Right kidney (tissue), 1 donor: ENCODE measurements at regions not wholly inside any gene's neighbourhood (a gene's known extent, or its start where the extent isn't known, plus 50 kb on each side); places are given as distances from the start of the nearest gene placed in this dataset.
"Not testable (repeated sequence)": the region's sequence is repeated elsewhere in the genome, so short reads cannot be mapped to it uniquely, and the experiment has no call there.

Experiments
- DNase-seq: peaks from one replicate; pipeline ENCODE4 v3.0.0-alpha.2; 2016

DNA sequence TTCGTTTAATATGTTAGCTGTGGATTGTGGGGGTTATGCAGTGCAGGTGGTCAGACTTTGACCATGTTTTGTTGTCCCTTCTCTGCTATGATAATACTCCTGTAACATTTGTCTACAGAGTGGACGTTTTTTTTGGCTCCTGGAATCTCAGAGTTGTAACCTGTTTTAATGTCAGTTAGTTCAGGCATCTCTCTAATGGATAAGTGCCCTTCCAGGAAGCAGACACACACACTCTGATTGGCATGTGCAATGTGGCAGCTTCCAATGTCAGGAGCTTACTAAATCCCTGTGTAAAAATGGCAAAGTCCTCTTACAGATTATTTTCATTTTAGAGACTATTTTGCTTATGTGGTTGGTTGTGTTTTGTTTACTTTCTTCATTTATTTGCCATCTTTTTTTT, 222.2 kb upstream of the ARPP21 start:
- DNase-seq: no peak

DNA sequence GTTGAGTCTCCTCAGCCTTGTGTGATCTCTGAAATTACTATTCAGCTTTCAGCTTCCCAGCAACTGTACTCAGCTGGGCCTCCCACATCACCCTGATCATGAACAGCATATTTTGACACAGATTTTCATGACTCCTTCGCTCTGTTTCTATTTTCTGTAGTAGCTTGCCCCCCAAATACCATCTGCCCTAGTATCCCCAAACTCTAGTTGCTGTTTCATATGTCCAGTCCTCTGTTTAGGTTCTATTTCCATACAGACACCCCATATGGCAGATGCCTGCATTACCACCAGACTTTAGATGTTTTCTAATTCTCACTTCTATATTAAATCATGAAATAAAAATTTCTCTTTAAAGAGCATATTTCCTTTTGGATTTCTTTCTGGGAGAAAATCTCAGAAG, 217.2 kb upstream of the ARPP21 start:
- DNase-seq: no peak

DNA sequence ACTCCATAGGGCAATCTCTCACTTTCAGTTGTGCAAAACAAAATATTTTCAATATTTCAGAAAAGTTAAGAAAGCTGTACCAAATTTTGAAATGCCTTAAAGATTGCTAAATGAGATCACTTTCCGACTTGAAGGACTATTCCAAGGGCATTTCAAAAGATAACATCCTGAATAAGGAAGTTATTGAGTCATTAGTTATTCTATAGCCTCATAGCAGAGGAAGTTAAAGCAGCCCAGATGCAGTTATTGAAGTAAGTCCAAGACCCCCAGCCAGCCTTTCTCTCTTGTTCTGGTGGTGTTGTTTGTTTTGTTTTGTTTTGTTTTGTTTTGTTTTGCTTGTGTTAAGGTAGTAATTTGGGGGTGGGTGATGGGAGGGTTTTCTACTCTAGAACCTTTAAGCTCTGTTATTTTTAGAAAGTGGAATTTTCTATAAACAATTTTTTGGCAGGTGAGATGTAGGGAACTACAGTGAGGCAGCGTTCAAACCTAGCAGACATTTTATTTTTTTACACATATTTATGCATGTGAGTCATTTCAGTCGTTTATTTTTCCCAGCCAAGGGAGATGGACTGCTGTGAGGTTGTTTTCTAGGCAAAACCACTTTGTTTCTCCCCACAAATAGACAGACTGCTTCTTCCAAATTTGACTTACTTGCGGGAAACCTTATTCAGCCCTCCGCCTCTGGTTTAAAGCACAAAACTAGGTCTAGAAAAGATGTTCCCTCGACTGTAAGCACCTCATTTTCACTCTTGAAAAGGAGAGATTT, 216.3 kb upstream of the ARPP21 start:
- DNase-seq: no peak

DNA sequence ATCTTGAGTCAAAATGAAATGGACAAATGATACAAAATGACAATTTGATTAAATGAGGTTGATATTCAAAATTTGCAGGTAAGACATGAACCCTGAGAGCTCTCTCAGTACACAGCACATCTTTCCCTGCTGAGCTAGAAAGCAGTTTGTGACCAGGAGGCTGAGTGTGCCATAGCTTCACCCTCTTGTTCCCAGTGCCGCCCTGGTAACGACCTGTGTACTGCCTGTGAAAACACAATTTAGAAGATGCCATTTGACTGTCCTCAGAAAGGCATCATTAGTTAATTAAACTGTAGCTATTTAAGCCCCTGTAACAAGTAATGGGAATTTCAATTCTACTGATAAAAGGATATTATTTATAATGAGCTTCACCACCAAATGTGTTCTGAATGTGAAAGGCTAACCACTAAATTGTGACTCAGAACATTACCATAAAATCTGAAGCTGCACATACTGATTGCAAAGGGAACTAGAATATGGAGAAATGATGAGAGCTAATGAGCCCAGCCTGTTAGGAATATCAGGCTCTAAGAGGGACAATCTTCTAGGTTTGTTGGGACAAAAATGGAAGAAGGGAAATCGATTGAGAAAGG, 212.9 kb upstream of the ARPP21 start:
- no peak for DNase-seq

DNA sequence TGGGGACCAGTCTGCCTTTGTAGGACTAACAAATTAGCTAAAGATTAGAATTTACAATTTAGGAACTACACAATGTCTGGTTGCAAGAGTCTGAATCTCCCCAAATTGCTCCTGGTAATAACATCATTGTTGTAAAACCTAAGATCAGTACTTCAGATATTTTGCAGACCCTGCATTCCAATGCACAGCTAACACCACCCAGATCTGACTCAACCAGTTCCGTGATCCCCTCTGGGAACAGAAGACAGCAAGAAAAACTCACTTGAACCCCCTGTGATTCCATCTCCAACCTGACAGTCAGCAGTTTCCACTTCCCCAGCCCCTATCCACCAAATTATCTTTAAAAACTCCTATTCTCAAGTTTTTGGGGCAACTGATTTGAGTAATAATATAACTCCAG, 201.9 kb upstream of the ARPP21 start:
- no peak for DNase-seq

DNA sequence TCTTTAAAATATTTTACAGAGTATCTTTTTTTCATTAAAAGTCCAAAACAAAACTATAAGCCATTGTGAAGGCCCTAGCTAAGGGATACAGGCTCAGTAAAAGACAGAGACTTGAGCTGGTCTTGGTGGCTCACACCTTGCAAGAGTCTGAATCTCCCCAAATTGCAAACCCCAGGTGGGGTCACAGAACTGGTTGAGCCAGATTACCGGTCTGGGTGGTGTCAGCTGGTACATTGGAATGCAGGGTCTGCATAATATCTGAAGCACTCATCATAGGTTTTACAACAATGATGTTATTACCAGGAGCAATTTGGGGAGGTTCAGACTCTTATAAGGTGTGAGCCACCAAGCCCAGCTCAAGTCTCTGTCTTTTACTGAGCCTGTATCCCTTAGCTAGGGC, 201.2 kb upstream of the ARPP21 start:
- DNase-seq: no peak

DNA sequence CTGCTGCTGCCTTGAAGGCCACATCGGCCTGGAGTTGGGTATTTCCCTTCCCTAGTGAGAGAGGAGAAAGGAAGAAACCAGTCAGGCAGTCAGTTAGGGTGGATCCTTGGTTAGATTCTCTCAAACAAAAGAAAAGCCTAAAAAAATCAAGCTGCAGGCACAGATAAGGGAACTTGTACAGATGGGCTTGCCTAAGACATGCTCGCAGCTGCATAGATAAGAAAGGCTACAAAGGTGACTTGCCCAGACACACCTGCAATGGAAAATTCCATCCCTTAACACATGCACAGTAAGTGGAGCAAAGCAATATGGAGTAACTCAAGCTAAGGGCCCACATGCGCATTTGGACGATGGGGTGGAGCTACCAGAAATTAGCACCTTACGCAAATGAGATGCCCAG, 199.7 kb upstream of the ARPP21 start:
- DNase-seq: no peak

DNA sequence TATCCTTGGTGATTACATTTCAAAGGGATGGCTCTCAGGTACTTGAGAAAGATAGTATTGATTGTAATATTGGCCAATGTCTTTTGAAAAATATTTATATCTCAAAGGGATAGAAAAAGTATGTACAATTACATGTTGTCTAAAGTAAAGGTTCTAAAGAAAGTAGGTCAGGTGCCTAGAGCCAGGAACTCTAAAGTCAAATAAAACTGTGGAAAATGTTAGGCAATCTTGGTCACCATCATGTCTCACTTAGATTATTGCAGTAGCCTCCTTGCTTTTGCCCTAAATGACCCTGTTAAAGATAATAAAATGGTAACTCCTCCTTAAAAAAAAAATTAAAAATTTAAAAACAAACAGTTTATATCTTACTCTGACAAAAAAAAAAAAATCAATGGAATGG, 198.5 kb upstream of the ARPP21 start:
- DNase-seq: no peak

DNA sequence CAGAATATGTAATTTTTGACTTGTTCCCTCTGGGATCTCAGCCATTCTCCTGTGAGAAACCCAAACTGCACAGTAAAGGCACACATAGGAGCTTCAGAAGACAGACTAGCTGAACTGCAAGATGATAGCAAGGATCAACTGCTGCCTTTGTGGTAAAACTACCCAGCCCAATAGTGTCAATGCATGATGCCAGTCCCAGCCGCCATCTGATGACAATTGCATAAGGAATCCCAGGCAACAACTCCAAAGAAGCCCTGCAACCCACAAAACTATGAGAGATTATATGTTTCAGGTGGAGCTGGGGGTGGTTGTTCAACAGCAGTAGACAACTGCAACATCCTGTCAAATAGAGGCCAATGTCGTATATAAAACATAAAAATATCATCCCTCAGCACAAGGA, 192.4 kb upstream of the ARPP21 start:
- DNase-seq: no peak

DNA sequence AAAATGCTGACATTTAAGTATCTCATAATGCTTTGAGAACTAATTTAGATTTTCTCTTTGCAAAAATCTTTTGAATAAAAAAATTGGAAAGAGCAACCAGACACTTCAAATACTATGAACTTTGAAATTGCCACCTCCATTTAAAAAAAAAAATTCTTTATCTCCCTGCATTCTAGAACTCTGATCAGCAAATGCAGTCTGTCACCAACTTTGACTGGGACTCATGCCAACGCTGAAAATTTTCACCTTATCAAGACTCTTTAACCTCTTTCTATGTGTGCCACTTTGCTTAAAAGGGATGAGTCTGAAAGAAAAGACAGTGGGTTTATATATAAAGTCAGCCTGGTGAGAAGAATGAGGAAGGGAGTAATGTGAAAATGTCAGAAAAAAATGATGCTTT, 191.2 kb upstream of the ARPP21 start:
- no peak for DNase-seq

DNA sequence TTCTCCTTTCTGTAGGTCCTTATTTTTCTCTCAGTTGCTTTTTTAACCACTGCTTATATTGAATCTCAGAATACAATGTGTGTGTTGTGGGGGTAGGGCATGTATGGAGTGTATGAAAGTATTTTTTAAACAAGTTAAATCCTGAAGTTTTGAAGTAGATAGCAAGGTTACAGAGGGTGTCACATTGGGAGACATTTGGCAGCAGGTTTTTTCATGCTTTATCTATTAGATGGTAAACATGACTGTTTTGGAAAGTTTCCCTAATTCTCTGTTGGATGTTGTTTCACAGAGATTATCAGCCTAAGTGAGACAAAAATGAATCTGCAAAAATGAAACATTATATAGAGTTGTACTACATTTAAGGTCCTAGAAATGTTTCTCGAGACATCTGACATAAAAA, 190.6 kb upstream of the ARPP21 start:
- no peak for DNase-seq

DNA sequence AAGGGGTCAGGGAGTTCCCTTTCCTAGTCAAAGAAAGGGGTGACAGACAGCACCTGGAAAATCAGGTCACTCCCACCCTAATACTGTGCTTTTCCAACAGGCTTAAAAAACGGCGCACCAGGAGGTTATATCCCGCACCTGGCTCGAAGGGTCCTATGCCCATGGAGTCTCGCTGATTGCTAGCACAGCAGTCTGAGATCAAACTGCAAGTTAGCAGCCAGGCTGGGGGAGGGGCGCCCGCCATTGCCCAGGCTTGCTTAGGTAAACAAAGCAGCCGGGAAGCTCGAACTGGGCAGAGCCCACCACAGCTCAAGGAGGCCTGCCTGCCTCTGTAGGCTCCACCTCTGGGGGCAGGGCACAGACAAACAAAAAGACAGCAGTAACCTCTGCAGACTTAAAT, 184.5 kb upstream of the ARPP21 start:
- not testable (repeated sequence) for DNase-seq

DNA sequence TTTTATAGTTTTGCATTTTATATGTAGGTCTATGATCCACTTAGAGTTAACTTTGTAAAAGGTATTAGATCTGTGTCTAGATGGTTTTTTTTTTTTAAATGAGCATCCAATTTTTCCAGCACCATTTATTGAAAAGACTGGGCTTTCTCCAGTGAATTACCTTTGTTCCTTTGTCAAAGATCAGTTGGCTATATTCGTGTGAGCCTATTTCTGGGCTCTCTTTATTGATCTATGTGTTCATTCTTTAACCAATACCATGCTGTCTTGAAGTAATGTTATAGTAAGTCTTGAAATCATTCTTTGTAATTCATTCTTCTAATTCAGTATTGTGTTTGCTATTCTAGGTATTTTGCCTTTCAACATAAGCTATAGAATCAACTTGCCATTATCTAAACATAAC, 165.4 kb upstream of the ARPP21 start:
- DNase-seq: no peak

DNA sequence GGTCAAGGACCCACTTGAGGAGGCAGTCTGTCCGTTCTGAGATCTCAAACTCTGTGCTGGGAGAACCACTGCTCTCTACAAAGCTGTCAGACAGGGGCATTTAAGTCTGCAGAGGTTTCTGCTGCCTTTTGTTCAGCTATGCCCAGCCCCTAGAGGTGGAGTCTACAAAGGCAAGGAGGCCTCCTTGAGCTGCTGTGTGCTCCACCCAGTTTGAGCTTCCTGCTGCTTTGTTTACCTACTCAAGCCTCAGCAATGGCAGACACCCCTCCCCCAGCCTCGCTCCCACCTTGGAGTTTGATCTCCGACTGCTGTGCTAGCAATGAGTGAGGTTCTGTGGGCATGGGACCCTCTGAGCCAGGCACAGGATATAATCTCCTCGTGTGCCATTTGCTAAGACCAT, 156.8 kb upstream of the ARPP21 start:
- not testable (repeated sequence) for DNase-seq

DNA sequence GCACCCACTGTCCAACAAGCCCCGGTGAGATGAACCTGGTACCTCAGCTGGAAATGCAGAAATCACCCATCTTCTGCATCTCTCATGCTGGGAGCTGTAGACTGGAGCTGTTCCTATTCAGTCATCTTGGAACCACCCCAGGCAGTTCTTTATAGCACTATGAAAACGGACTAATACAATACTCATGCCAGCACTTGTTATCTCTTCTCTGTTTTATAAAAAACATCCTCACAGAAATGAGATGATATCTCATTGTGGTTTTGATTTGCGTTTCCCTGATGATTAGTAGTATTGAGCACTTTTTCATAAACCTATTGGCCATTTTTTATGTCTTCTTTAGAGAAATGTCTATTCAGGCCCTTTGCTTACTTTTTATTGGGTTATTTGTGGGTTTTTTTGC, 156.2 kb upstream of the ARPP21 start:
- DNase-seq: no peak

DNA sequence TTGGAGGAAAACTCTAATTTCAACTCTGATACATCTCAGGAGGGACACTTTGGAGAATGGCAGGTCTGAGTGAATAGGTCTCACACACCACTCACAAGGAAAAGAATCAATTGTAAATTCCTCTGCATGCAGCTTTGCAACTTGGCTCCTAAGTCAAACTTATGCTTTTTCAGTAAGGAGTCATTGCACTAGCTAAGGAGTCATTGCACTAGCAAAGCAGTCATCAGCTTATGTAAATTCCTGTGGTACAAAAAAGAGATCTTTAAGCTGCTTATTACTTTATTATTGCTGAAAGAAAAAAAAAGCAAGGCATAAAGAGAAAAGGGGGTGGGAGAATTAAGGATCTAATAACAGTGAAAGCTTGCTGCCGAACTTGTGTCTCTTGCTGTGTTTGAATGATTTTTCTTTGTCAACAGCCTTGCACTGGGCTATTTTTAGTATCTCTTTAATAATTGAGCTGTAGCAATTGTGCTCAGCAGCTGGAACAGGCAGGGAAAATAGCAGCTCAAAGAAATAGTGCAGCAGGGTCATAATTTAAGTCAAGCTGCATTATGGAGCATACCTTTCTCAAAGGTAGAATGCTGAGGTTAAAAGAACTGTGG, 154.3 kb upstream of the ARPP21 start:
- no peak for DNase-seq

DNA sequence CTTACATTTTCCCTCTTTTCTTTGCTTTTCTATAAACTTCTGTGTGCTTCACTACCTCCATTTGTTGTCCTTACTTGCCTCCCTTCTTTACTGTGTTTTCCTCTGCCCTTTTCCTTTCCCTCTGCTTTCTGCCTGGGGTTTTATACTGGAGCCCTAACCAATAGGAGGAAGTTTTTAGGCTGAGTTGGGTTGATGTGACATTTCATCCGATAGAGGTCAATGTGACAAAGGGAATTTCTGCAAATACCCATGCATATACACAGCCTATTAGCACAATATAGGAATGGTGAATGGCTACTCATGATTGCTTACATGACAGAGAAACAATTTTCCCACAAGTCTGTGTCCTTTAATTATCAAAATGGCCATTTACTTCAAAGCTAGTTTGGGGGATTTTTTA, 153.0 kb upstream of the ARPP21 start:
- no peak for DNase-seq

DNA sequence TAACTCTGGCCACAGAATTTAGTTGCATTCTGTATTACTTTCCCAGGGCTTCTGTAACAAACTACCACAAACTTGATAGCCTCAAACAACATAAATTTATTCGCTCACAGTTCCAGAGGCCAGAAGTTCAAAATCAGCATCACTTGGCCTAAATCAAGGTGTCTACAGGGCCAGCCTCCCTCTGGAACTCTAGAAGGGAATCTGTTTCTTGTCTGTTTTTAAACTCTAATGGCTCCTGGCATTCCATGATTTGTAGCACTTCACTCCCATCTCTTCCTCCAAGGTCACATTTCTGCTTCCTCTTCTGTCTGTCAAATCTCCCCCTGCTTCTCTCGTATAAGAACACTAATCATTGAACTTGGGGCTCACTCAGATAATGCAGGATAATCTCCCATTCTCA, 151.9 kb upstream of the ARPP21 start:
- DNase-seq: no peak

DNA sequence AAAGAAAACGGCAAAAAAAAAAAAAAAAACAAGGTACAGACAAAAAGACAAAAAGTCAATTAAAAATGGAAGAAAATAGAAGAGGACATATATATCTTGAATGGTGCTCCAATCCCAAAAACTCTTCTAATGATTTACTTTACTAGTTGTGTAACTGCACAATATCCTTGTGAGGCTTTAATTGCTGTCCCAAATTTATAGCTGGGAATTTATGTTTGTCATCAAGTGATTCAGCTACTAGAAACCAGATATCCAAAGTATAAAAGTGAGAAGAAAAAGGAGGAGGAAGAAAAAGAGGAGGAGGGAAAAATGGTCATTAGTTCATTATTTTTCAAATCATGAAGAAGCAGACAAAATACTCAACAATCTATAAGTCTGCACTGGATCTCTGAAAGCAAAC, 150.8 kb upstream of the ARPP21 start:
- no peak for DNase-seq

DNA sequence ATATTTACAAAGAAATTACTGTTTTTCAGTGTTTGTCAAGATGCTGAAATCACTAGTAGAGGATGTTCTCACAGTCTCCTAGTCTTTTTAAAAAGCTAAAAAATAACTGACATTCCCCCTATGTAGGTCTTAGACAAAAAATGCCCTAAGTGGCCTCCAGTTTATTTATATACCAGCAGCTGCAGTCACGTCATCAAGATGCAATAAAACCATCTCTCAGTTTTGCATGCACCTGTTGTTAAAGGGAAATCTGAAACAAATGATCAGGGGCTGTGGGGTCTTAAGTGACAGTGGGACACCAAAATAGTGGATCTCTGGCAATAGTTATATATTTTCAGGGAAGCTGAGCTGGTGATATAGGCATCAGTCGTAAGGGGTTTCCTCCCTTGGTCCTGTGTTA, 146.5 kb upstream of the ARPP21 start:
- DNase-seq: no peak

DNA sequence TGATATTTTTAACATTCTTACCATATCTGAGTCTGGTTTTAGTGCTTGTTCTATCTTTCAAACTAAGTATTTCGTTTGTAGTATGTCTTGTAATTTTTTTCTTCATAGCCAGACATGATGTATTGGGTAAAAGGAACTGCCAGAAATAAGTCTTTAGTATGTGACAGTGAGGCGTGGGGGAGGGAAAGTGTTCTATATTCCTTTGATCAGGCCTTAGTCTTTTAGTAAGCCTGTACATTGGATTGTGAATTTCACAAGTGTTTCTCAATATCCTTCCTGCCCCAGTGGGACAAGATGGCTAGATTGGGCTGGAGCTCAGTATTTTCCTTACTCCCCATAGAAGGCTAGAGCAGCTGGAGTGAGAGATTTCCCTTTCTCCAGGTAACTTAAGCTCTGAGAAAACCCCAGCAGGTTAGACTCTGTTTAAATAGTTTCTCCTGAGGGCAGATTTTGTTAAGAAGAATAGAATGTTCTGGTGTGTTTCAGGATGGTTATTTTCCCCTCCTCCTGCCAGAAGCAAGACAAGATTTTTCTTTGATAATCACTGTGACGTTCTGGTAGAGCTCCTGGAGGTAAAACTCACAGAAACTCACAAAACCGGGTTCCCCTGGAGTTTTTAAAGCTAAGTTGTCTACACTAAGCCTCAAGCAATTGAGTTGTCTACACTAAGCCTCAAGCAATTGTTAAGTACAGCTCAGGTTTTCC, 140.7 kb upstream of the ARPP21 start:
- no peak for DNase-seq

DNA sequence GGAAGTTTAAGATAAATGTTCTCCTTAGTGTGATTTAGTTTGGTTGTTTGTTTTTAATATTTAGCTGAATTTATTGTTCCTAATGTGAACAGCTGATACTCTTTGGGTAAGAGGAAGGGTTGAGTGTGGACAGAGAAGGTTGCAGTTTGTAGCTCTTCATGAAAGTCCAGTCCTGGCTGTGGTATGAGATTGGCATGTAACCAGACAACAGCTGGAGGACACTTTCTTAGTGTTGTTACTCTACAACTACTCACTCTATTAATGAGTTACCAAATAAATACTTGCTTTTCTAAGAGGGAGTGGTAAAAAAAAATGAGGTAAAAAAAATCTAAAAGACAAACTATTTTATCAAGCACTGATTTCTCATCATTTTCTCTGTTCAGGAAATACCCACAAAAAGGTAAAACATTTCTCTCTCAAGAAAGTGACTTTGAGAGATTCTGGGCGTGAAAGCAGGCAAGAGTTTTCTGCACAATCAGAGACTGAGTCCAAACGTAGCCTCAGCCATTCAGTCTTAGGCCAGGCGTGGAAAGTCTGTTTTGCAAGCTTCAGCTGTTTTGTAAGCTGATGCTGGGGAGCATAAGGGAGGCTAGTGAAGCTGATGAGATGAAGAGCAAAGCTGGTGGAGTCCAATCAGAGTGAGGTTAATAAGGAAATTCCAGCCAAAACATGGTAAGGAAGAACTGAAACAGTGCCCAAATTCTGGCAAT, 138.5 kb upstream of the ARPP21 start:
- no peak for DNase-seq

DNA sequence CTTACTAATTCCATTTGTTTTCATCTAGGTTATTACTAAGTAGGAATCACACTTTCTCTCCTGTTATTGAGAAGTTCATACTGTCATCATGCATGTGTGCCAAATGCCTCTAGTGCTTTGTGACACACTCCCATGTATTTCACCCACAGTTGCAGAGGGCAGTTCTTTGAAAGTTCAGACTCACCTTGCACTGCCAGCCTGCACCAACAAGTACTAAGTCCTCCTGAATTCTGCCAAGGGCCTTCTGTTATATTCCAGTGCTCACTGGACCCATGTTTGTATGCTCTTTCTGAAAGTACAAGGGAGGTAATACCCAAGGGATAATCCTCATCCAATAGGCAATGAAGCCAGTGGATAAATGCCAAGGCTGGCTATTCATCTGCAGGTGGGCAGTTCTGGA, 136.6 kb upstream of the ARPP21 start:
- no peak for DNase-seq
